Fibroblast of lung (primary cell): ENCODE measurements at regions not wholly inside any gene's neighbourhood (a gene's known extent, or its start where the extent isn't known, plus 50 kb on each side); places are given as distances from the start of the nearest gene placed in this dataset.

Source experiments
- CTCF ChIP-seq, 2 donors: IDR thresholded peaks in 1 of 2; conservative IDR thresholded peaks in 1 of 2; 1 replicate in 1 of 2; 2 replicates in 1 of 2; pipeline ENCODE4 v1.5.1; 2011 to 2012; ENCODE audit warnings: low read length in 2 of 2, control low read depth in 1 of 2, inconsistent platforms in 1 of 2, low read depth in 1 of 2, mild to moderate bottlenecking in 1 of 2
- EZH2 ChIP-seq: IDR thresholded peaks from 2 replicates; pipeline ENCODE4 v1.5.1; 2012; ENCODE audit warnings: low read length, control low read depth, mild to moderate bottlenecking; ENCODE audit errors: missing control alignments

DNA sequence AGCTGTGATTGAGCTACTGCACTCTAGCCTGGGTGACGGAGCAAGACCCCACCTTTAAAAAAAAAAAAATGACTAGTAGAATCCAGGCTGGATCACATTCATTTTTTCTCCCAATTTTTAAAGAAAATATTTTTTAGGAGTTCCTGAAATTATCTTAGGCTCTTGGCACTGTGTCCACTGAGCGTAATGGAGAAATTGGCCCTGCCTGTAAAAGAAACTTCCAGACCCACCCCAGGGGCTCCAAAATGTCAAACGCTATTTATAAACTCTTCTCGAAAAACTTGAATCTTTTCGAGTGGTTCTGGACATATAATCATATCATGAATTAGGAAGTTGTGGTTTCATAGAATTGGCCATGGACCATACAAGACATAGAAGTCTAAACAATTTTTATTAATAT lies 300.2 kb upstream of the RGMA start:
- TF ChIP-seq EZH2 (no peak), CTCF (conservative IDR thresholded peaks at IDR 0.05 in 1 of 2, IDR thresholded peaks at IDR 0.05 in 1 of 2; ENCODE audit: low read depth in 1 of 2, low read length in 2 of 2) (no peak)
